Stimulated activated naive CD4-positive, alpha-beta T cell (primary cell): ENCODE measurements at regions not wholly inside any gene's neighbourhood (a gene's known extent, or its start where the extent isn't known, plus 50 kb on each side); places are given as distances from the start of the nearest gene placed in this dataset.
"Not testable (repeated sequence)": the region's sequence is repeated elsewhere in the genome, so short reads cannot be mapped to it uniquely, and the experiment has no call there.

Experiments used
- DNase-seq, 6 experiments: peaks; one replicate each; lab custom pipeline; 2025; lab: John Stamatoyannopoulos, UW

- no peak for DNase-seq
Observed at GRCh38 chr6:145115638-145116037, 619.7 kb downstream of the EPM2A start.

GRCh38 chr6:145116591-145117178 lies 618.6 kb downstream of the EPM2A start:
- no peak for DNase-seq

GRCh38 chr6:145118224-145118623 lies 617.1 kb downstream of the EPM2A start:
- no peak for DNase-seq

- no peak for DNase-seq
Observed at GRCh38 chr6:145119081-145119480, 616.2 kb downstream of the EPM2A start.

GRCh38 chr6:145132709-145133108 lies 602.6 kb downstream of the EPM2A start:
- no peak for DNase-seq

- no peak for DNase-seq
Observed at GRCh38 chr6:145135702-145136101, 599.6 kb downstream of the EPM2A start.

GRCh38 chr6:145137425-145137824 lies 597.9 kb downstream of the EPM2A start:
- DNase-seq: no peak

GRCh38 chr6:145138469-145139139 lies 596.7 kb downstream of the EPM2A start:
- no peak for DNase-seq

- no peak for DNase-seq
Observed at GRCh38 chr6:145139140-145139850, 596.0 kb downstream of the EPM2A start.

GRCh38 chr6:145139895-145140294 lies 595.4 kb downstream of the EPM2A start:
- no peak for DNase-seq

- no peak for DNase-seq
Observed at GRCh38 chr6:145141572-145141971, 593.7 kb downstream of the EPM2A start.

- DNase-seq: no peak
Observed at GRCh38 chr6:145142958-145143357, 592.4 kb downstream of the EPM2A start.

- no peak for DNase-seq
Observed at GRCh38 chr6:145143379-145143778, 591.9 kb downstream of the EPM2A start.

- DNase-seq: no peak
Observed at GRCh38 chr6:145147559-145147958, 587.8 kb downstream of the EPM2A start.

- DNase-seq: no peak
Observed at GRCh38 chr6:145147981-145148749, 587.2 kb downstream of the EPM2A start.

GRCh38 chr6:145148776-145149175 lies 586.5 kb downstream of the EPM2A start:
- DNase-seq: no peak

- DNase-seq: no peak
Observed at GRCh38 chr6:145151624-145152023, 583.7 kb downstream of the EPM2A start.

GRCh38 chr6:145153495-145153894 lies 581.8 kb downstream of the EPM2A start:
- DNase-seq: no peak

GRCh38 chr6:145155411-145155810 lies 579.9 kb downstream of the EPM2A start:
- DNase-seq: no peak

- DNase-seq: no peak
Observed at GRCh38 chr6:145155873-145156782, 579.2 kb downstream of the EPM2A start.

- not testable (repeated sequence) for DNase-seq
Observed at GRCh38 chr6:145158636-145159035, 576.7 kb downstream of the EPM2A start.
